Left ventricle myocardium inferior (tissue), 1 donor: ENCODE measurements at regions not wholly inside any gene's neighbourhood (a gene's known extent, or its start where the extent isn't known, plus 50 kb on each side); places are given as distances from the start of the nearest gene placed in this dataset.

Source experiments
- DNase-seq: peaks from one replicate; pipeline ENCODE4 v3.0.0-alpha.2; 2020
- H3K27ac ChIP-seq: fragments of 200-600 bp; replicated peaks from 2 replicates; pipeline ENCODE4 v1.8.0; 2021
- H3K27me3 ChIP-seq: fragments of 200-600 bp; 2 replicates; pipeline ENCODE4 v1.8.0; 2021; ENCODE audit warnings: low read depth
- H3K36me3 ChIP-seq: fragments of 200-600 bp; 2 replicates; pipeline ENCODE4 v1.8.0; 2021
- H3K4me1 ChIP-seq: fragments of 200-600 bp; 2 replicates; pipeline ENCODE4 v1.8.0; 2021
- H3K4me3 ChIP-seq: fragments of 200-600 bp; 2 replicates; pipeline ENCODE4 v1.8.0; 2021; ENCODE audit warnings: mild to moderate bottlenecking, moderate library complexity
- H3K9me3 ChIP-seq: fragments of 200-600 bp; replicated peaks from 2 replicates; pipeline ENCODE4 v1.8.0; 2021
- CTCF ChIP-seq: fragments of 200-600 bp; IDR thresholded peaks from 2 replicates; pipeline ENCODE4 v1.8.0; 2021; ENCODE audit warnings: antibody characterized with exemption, mild to moderate bottlenecking, borderline replicate concordance
- intact Hi-C: fragments of 100-400 bp; cut with micrococcal nuclease; formaldehyde crosslinking; loops from one replicate; pipeline ENCODE4 v1.11.0; 2022
- donor health status: DM: no; HTN: yes; CAD: no; lungs with severe emphysema.

GRCh38 chr7:77475181-77475580 is 59.0 kb upstream of the GSAP start:
- Histone ChIP-seq H3K4me1 (no peaks in the 10 kb centered on the region), H3K9me3 (no peaks in the 10 kb centered on the region), H3K27ac (no peak overlapping the region), H3K36me3 (no peaks in the 10 kb centered on the region), H3K27me3 (no peaks in the 10 kb centered on the region), H3K4me3 (no peak overlapping the region)
- no peak for TF ChIP-seq CTCF
- no peak for DNase-seq
- intact Hi-C loops = no loop called here

GRCh38 chr7:77474756-77475155 is 58.6 kb upstream of the GSAP start:
- H3K27ac ChIP-seq = no peak overlapping the region
- H3K36me3 ChIP-seq = no peaks in the 10 kb centered on the region
- intact Hi-C loops = no loop called here
- no peaks in the 10 kb centered on the region for H3K9me3 ChIP-seq
- no peaks in the 10 kb centered on the region for H3K4me1 ChIP-seq
- H3K4me3 ChIP-seq = no peak overlapping the region
- DNase-seq = no peak
- no peaks in the 10 kb centered on the region for H3K27me3 ChIP-seq
- TF ChIP-seq CTCF = no peak

GRCh38 chr7:77473229-77474005 is 57.3 kb upstream of the GSAP start:
- Histone ChIP-seq H3K27ac (no peak overlapping the region), H3K9me3 (peaks cover 3% of the 10 kb centered on the region), H3K4me1 (no peaks in the 10 kb centered on the region), H3K36me3 (no peaks in the 10 kb centered on the region), H3K4me3 (no peak overlapping the region), H3K27me3 (no peaks in the 10 kb centered on the region)
- intact Hi-C loops = no loop called here
- no peak for DNase-seq
- TF ChIP-seq CTCF = no peak

- DNase-seq = no peak
- TF ChIP-seq CTCF = no peak
- Histone ChIP-seq H3K9me3 (peaks cover 3% of the 10 kb centered on the region), H3K36me3 (no peaks in the 10 kb centered on the region), H3K4me3 (no peak overlapping the region), H3K27ac (no peak overlapping the region), H3K27me3 (no peaks in the 10 kb centered on the region), H3K4me1 (peaks cover 12% of the 10 kb centered on the region)
- intact Hi-C loops = no loop called here
Observed at GRCh38 chr7:77469927-77470326, 53.8 kb upstream of the GSAP start.

- TF ChIP-seq CTCF = no peak
- Histone ChIP-seq H3K27me3 (no peaks in the 10 kb centered on the region), H3K4me3 (no peak overlapping the region), H3K36me3 (no peaks in the 10 kb centered on the region), H3K27ac (peak overlapping the region; percentile 49), H3K4me1 (peaks cover 12% of the 10 kb centered on the region), H3K9me3 (peaks cover 3% of the 10 kb centered on the region)
- peak; percentile 20 for DNase-seq
- intact Hi-C loops = no loop called here
Observed at GRCh38 chr7:77467408-77467807, 51.3 kb upstream of the GSAP start.
